HG02798 (cell line): ENCODE measurements at regions not wholly inside any gene's neighbourhood (a gene's known extent, or its start where the extent isn't known, plus 50 kb on each side); places are given as distances from the start of the nearest gene placed in this dataset.

ENCODE experiments used
- ATAC-seq: cut with Tn5 transposase; IDR thresholded peaks from one replicate; pipeline ENCODE4 v1.9.1; 2021; ENCODE audit warnings: mild to moderate bottlenecking; ENCODE audit not compliant: unreplicated experiment, poor library complexity

DNA sequence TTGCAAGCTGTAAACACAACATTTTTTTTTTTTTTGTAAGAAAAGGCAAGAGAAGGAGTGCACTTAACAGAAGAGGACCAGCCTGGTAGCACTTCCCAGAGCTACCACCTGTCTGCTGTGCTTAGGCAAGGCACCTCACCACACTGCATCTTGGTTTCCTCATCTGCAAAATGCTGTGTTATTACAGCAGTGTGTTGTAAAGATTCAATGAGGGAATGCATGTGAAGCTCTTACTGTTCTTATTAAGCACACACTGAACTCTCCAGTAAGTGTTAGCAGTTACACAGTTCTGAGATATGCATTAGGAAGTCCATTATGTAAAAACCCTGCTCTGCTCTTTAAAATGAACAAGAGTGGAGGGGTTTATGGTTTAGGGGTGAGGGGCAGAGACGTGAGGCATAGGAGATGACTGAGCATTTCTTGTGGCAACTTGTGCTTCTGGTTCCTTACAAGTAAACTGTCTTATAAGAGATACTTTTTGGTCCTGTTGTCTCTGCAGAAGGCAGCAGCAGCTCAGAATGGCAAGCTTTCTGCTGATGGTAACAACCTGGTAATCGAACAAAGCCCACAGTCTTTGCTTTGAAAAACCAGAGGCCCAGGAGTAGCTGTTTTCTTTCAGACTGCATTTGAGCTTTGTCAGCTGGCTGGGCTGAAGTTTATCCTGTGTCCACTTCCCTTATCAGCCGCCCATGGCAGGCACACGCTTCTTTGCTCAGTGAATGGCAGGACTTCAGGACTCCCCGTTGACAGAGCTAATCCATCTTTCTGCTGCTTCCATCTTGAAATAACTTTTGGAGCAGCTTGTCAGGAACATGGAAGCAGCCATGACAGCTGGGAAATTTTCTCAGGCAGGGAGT, 98.8 kb upstream of the BMPER start:
- no peak for ATAC-seq

DNA sequence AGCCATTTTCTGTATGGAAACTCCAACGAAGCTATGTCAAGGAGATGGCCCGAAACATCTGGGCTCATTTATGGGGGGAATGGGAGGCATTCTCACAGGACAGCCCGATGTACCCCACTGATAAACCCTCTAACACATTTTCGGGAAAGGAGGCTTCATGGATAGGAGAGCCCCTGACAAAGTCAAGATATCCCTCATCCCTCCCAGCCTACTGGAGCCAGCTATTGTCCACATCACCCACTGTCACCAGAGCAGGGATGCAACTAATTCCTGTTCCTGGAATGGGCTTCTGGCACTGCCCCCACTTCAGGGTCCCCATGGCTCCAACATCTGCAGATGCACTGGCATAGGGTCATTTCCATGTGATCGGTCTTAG, 98.2 kb upstream of the BMPER start:
- no peak for ATAC-seq

DNA sequence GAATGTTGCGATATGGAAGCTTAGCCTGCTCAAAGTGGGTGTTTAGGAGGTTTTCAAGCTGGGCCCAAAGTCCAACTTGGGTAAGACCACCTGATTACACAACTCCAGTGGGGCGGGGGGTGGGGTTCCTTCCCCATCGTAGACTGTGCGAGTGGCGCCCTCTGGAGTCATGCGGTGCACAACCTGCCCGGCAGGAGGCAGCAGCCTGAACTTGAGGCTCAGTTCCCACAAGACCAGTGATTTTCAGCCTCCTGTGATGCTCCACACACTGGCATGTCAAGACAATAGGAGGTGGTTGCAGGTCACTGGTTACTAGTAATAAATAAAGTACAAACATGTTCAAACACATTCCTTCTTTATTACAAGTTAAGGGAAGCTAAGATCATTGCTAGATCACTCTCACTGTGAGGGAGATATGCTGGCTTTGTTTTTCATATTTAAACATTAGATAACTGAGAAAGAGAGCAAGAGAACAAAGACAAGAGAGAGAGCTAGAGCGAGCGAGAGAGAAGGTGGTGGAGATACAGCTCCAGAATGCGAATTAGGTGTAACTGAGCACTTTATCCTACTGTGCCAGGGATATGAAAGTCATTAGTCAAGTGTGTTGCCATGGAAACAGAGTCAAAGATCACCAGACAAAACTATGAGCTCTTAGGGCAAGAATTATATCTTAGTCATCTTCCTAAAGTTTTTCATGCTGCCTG, 97.4 kb upstream of the BMPER start:
- ATAC-seq = no peak

DNA sequence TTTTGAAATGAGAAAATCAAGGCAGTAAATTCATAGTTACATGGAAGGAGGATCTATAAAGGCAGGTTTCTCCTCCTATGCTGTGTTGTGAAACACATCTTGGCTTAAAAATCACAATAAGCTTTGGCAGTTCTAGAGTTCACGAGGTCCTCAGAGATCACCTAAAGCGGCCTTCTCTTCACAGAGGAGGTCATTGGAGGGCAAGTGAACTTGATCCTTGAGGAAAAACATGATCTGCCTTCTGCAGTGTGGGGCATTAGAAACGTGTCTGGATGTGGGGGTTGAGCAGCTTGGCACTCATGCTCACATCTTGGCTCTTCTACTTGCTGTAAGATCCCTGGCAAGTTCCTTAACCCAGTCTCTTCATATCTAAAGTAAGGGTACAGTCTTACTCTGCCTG, 96.1 kb upstream of the BMPER start:
- no peak for ATAC-seq

DNA sequence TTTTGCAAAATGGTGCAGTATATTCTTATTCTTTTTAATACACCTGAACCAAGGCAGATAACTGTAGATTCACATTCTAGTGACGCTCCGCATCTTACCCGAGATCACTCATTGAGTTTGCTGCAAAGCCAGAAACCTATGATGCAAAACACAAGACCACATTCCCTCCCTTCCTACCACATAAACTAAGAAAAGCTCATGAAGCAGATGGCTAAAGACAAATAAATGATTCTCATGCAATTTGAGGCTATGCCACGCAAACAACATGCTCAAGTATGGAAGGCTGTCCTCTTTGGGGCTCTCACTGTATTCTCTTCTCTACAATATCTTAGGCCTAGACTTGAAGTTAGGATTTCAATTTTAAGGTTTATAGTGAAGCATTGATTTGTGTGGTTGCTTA, 95.0 kb upstream of the BMPER start:
- ATAC-seq = no peak

DNA sequence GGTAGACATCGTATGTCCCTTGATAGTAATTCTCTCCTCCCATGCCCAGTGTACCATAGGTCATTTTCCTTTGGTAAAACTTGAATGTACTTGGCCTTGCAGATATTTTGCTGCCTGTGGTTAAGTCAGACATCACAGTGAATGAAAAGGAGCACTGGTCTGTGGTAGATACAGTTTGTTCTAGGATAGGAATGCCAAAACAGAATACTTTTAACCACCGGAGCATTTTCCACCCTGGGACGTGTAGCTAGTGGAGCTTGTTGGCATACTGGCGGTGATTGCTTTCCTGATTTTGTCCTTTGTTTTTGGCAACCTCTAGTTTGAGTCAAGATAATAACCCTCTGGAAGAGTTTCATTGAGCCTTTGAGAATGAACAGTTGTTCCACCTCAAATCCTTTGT, 92.0 kb upstream of the BMPER start:
- no peak for ATAC-seq

DNA sequence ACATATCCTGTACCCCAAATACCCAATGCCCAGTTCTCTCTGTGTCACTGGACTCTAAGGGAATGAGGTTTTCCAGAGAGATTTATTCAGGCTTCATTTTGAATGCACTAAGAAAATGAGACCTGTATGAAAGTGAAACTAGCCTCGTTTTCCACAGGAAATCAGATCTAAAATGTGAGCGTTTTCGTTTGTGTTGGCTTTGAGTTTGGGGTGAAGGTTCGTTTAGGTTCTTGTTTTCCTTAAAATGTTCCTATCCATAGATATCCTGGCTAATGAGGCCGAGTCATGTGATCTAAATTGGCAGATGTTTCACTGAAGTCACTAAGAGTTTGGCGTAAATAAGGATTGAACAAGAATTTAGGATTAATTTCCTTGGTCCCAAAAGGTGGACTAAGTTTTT, 90.9 kb upstream of the BMPER start:
- no peak for ATAC-seq

DNA sequence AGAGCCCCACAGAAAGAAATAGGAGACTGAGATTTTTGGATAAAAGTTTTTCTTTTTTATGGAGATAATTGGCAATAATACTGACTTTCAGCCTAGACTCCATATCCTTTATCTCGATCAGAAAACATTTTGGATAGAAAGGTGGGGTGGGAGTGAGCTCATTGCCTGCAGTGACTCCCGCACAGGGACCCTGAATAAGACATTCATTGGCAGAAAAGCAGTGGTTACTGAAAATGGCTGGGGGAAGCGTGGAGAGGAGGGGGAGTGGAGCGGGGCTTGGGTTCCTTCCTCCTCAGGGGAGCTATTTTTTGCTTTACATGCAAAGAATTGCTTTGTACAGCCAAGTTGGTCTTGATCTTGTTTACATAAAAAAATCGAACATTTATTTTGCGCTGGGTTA, 90.4 kb upstream of the BMPER start:
- ATAC-seq = no peak

DNA sequence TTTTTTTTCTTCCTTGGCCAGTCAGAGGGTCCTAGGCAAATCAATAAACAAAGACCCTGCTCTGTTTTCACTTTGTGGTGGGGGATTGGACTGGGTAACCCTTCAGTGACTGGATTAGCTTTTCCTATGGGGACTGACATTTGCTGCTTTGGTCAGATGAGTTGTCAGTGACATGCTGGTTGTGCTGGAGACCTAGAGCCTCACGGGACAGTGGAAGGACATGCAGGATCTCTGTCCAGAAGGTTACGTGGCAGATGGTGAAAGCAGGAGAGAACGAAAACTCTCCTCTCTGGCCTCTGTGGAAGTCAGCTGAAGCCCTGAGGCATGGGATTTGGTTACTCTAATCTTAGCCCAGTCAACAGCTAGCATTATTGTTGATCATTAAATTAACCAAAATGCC, 90.0 kb upstream of the BMPER start:
- no peak for ATAC-seq

DNA sequence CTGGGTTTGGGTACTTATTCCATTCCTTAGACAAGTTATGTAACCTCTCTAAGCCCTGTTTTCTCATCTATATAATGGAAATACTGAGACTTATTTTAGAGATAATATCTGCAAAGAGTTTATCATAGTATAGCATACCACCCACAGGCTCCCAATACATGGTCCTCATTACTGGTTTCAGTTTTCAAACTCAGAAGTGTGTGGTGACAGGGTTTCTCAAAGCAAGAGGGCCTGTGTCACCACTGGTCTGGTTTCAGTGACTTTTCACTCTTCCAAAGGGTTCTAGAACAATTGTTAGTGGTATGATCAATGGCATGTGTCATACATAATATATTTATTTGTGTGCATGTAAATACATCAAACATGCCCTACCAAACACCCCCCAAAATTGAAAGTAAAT, 89.2 kb upstream of the BMPER start:
- no peak for ATAC-seq

DNA sequence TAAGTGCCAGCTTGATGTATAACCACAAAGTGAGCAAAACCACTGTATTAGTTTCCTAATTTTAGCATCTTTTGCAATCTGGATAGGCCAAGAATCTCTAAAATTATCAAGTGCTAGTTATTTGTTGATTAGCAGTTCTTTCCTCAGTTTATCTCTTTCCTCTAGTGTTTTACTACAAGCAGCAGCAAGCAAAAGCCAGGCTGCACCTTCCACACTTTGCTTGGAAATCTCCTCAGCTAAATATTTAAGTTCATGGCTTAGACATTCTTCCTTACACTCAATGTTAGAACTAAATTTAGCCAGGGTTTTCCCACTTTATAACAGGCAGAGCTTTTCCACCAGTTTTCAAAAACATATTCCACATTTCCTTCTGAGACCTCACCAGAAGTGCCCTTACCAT, 85.7 kb upstream of the BMPER start:
- ATAC-seq = no peak

DNA sequence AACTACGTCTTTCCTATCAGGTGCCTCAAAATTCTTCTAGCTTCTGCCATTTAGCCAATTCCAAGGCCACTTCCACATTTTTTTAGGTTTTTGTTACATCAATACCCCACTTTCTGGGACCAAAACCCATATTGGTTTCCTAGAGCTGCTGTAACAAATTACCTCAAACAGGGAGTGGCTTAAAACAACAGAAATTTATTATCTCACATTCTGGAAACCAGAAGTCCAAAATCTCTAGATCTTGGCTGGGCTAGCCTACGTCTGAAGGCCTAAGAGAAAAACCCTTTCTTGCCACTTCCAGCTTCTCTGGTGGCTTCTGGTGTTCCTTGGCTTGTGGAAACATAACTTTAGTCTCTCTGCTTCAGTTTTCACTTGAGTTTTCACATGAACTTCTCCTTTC, 85.1 kb upstream of the BMPER start:
- no peak for ATAC-seq

DNA sequence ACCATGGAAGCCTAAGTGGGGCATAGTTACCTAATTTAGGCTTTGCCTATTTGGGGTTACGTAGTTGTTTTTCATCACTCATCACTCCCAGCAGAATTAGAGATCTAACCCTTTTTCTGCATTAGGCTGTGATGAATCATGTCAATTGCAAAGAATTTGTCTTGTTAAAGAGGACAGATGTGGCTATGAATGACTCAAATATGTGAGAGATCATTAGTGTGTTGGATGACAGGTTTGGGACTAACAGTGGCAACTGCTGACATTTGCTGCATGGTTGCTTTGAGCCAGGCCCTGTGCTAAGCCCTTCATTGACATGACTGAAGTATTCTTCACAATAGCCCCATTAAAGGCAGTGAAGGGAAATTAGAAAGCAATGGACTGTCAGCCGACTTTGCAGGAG, 83.4 kb upstream of the BMPER start:
- ATAC-seq = no peak

DNA sequence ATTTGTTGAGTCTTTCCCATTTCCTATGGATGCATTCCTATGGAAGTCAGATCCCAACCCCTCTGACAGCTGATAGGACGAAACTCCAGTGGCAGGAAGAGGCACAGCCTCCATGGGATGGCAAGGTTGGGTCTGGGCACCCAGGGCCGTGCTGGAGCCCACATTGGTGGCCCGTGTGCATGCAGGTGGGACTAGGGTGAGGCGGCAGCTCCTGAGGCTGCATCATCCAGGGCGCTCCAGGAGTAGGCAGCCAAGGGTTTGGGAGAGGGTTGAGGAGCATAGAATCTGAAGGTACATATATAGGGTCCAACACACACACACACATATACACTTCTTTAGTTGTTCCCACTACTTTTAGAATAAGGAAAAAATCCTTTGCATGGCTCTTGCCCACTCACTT, 81.4 kb upstream of the BMPER start:
- no peak for ATAC-seq

DNA sequence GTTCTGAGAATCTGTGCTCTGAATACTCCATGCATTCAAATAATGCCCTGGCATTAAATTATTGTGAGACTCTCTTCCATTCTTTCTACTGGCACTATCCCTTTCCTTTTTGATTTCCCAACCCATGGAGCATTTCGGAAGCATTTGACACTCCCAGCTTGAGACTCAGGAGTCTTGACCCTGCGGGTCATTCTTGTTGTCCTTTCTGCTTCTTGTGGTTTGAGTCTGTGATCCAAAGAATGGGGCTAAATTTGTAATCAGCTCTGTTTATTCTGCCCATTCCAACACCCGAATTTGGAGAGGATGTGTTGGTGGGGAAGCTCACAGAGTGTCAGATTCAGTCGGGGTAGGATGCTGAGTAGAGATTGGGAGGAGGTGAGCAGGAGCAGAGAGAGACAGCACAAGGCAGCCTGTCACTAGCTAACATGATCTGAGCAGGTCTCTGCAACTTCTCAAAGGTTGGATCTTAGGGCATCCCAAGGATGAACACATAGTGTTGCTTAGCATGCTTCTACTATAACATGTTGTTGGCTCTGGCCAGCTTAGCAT, 80.4 kb upstream of the BMPER start:
- ATAC-seq = no peak

DNA sequence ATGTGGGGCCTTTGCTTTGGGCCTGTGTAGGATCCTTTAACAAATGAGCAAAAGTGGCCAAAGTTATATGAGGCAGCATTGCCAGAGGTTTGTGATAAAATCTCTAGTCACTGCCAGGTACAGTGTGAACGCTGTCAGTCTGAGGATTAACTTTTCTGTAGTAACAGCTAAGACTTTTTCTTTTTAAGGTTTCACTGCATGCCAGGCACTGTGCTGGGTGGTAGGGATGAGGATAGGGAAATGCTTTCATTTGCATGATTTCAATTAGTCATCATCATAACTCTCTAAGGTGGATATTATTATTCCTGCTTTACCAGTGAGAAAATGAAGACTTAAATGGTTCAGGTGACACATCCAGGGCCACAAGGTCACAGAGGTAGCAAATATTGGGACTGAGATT, 79.7 kb upstream of the BMPER start:
- no peak for ATAC-seq

DNA sequence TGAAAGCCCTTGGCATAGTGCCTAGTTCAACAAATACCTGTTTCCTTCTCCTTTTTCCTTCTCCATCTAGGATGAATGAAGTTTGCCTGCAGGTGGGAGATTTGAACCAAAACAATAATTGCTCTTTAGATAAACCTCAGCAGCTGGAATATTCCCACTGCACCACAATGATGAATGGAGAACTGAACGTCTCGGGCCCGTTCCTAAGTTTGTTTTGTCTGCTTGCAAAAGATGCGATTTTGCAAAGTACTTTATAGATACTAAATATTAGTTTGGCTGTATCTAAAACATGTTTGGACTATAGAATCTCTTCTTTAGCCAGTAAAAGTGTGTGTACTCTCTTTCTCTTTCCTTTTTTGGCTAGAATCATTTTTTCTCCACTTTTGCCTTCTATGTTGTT, 75.8 kb upstream of the BMPER start:
- ATAC-seq = no peak

DNA sequence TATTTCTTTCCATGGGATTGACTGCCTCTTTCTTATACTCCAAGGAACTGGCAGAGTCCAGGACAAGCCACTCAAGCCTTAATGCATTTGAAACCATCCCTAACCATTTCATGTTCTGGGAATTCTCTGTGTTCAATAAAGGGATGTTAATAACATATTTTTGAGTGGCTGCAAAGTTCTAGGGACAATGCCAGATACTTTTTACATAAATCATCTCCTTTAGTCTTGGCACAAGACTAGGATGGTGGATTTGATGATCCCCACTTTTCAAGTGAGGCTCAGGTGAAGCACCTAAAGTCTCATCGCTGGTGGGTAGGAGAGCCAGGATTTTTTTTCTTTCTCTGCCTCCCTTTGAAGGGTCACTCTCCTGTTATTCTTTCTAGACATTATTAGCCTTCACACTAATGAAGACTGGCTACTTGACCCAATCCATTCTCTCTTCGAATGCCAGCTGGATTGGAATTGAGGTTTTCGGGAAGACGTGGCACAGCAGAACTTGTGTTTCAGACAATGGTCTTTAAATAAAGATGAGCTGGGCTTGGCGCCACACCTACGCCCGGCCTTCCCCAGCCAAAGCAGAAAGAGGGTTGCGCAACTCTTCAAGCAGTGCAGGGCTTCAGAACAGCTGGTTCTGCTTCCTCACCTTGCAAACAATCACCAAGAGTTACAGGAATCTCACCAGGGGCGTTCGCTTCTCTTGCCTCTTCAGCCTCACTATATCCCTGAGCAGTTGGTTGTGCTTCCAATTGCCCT, 73.8 kb upstream of the BMPER start:
- ATAC-seq = no peak

DNA sequence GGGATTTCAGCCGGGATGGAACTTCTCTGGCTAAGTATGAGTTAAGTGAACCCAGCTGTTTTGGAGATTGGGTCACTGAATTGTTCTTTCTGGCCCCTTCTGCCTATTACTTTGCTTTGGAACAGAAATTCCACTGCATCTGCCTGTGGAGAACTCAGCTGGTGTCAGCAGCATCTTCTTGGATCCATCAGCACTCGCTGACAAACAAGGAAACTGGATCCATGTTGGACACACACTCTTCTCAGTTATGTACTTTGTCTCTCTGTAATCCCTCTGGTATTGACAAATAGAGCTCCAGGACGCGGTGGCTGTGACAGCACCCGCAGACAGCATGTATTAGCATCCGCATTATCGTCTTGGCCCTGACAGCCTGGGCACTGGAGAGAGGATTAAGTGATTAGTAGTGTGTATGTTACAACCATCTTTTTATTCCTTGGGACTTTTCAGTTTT, 73.0 kb upstream of the BMPER start:
- no peak for ATAC-seq

DNA sequence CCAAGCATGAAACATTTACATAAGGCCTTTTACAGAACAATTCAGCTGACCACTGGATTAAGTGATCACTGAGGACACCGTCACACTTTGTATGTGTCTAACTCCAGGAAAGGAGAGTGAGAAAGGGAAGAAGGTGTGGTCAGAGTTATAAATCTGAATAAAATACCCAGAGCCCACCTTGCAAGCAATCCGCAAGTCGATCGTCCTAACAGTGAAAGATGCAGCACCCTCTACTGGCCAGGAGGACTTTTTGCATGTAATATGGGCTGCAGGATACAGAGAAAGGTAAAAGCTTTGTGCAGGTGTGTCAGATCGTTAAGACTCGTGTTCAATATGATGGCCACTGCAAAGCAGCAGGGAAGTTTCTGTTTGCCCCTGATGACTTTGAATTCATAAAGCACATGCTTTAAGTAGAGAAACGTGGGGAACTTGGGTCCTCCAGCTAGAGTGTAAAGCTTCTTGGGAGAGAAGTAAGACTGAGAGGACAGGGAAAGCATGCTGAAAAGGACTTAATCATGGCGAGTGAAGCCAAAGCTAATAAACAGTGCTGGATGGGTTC, 68.5 kb upstream of the BMPER start:
- ATAC-seq = no peak
